Suprapubic skin (tissue), 3 donors: ENCODE measurements at regions not wholly inside any gene's neighbourhood (a gene's known extent, or its start where the extent isn't known, plus 50 kb on each side); places are given as distances from the start of the nearest gene placed in this dataset.

ENCODE experiments used
- POLR2A ChIP-seq, 2 donors: fragments of 450-650 bp; IDR thresholded peaks; one replicate each; pipeline ENCODE4 v1.6.1; 2017; ENCODE audit warnings: antibody characterized with exemption in 2 of 2, mild to moderate bottlenecking in 2 of 2, moderate library complexity in 2 of 2
- TF ChIP-seq, protein P1 (sequence below), 2 donors: fragments of 200-600 bp in 1 of 2; fragments of 450-650 bp in 1 of 2; sonication (generic) in 1 of 2; IDR thresholded peaks; one replicate each; pipeline ENCODE4 v1.5.1; 2016 to 2019; ENCODE audit warnings: antibody characterized with exemption in 2 of 2, mild to moderate bottlenecking in 1 of 2, moderate library complexity in 1 of 2

GRCh38 chr7:46259947-46260346, 338.9 kb upstream of the IGFBP3 start:
- TF ChIP-seq POLR2A (IDR thresholded peaks at IDR 0.05) = no peak
- TF ChIP-seq, protein P1, sequence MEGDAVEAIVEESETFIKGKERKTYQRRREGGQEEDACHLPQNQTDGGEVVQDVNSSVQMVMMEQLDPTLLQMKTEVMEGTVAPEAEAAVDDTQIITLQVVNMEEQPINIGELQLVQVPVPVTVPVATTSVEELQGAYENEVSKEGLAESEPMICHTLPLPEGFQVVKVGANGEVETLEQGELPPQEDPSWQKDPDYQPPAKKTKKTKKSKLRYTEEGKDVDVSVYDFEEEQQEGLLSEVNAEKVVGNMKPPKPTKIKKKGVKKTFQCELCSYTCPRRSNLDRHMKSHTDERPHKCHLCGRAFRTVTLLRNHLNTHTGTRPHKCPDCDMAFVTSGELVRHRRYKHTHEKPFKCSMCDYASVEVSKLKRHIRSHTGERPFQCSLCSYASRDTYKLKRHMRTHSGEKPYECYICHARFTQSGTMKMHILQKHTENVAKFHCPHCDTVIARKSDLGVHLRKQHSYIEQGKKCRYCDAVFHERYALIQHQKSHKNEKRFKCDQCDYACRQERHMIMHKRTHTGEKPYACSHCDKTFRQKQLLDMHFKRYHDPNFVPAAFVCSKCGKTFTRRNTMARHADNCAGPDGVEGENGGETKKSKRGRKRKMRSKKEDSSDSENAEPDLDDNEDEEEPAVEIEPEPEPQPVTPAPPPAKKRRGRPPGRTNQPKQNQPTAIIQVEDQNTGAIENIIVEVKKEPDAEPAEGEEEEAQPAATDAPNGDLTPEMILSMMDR (IDR thresholded peaks at IDR 0.05) = no peak
